H9 (cell line): ENCODE measurements at regions not wholly inside any gene's neighbourhood (a gene's known extent, or its start where the extent isn't known, plus 50 kb on each side); places are given as distances from the start of the nearest gene placed in this dataset.

Experiments used
- DNase-seq: peaks from one replicate; pipeline ENCODE4 v3.0.0-alpha.2; 2017
- H2AFZ ChIP-seq: one replicate; pipeline ENCODE4 v1.6.1; 2013; ENCODE audit warnings: mild to moderate bottlenecking, low read length, control low read depth, moderate library complexity
- H2AK5ac ChIP-seq: 2 replicates; pipeline ENCODE4 v1.6.1; 2013; ENCODE audit warnings: low read length, control low read depth, mixed read lengths; ENCODE audit not compliant: insufficient read length
- H2BK120ac ChIP-seq: one replicate; pipeline ENCODE4 v1.6.1; 2013; ENCODE audit warnings: low read depth, mild to moderate bottlenecking, low read length, control low read depth, inconsistent platforms; ENCODE audit not compliant: poor library complexity, severe bottlenecking
- H2BK12ac ChIP-seq: 2 replicates; pipeline ENCODE4 v1.6.1; 2013; ENCODE audit warnings: low read length, control low read depth, mixed read lengths, low read depth; ENCODE audit not compliant: insufficient read length
- H2BK15ac ChIP-seq: 2 replicates; pipeline ENCODE4 v1.6.1; 2013; ENCODE audit warnings: low read depth, low read length, control low read depth
- H2BK20ac ChIP-seq: one replicate; pipeline ENCODE4 v1.6.1; 2013; ENCODE audit warnings: low read depth, mild to moderate bottlenecking, low read length, control low read depth, inconsistent platforms; ENCODE audit not compliant: poor library complexity, severe bottlenecking
- H2BK5ac ChIP-seq: 2 replicates; pipeline ENCODE4 v1.6.1; 2013; ENCODE audit warnings: low read length, control low read depth, mixed read lengths; ENCODE audit not compliant: insufficient read length
- H3K14ac ChIP-seq: 2 replicates; pipeline ENCODE4 v1.6.1; 2013; ENCODE audit warnings: low read length, control low read depth; ENCODE audit not compliant: insufficient read depth
- H3K18ac ChIP-seq: 2 replicates; pipeline ENCODE4 v1.6.1; 2013; ENCODE audit warnings: low read depth, mild to moderate bottlenecking, mixed read lengths, low read length, control low read depth; ENCODE audit not compliant: insufficient read length
- H3K23ac ChIP-seq: 2 replicates; pipeline ENCODE4 v1.6.1; 2013; ENCODE audit warnings: low read length, control low read depth, mixed read lengths, low read depth; ENCODE audit not compliant: insufficient read length
- H3K23me2 ChIP-seq: 2 replicates; pipeline ENCODE4 v1.6.1; 2013; ENCODE audit warnings: low read depth, mild to moderate bottlenecking, mixed read lengths, low read length, control low read depth; ENCODE audit not compliant: insufficient read length, poor library complexity, severe bottlenecking
- H3K27ac ChIP-seq: 2 replicates; pipeline ENCODE4 v1.5.1; 2013; ENCODE audit warnings: low read length, control low read depth, mixed read lengths, low read depth; ENCODE audit not compliant: insufficient read length
- H3K27me3 ChIP-seq: 2 replicates; pipeline ENCODE4 v1.6.1; 2013; ENCODE audit warnings: low read length, control low read depth, inconsistent platforms; ENCODE audit not compliant: insufficient read depth
- H3K4ac ChIP-seq: 2 replicates; pipeline ENCODE4 v1.6.1; 2013; ENCODE audit warnings: low read depth, mild to moderate bottlenecking, control low read depth, inconsistent platforms, low read length, moderate library complexity
- H3K4me1 ChIP-seq: 2 replicates; pipeline ENCODE4 v1.6.1; 2013; ENCODE audit warnings: low read length, control low read depth, inconsistent platforms; ENCODE audit not compliant: insufficient read depth
- H3K4me2 ChIP-seq: 2 replicates; pipeline ENCODE4 v1.6.1; 2013; ENCODE audit warnings: low read length, control low read depth, mixed read lengths; ENCODE audit not compliant: insufficient read length, insufficient read depth
- H3K56ac ChIP-seq: 2 replicates; pipeline ENCODE4 v1.6.1; 2013; ENCODE audit warnings: low read depth, mild to moderate bottlenecking, mixed read lengths, low read length, control low read depth; ENCODE audit not compliant: insufficient read length
- H3K79me1 ChIP-seq: 2 replicates; pipeline ENCODE4 v1.6.1; 2013; ENCODE audit warnings: low read depth, mild to moderate bottlenecking, moderate library complexity, low read length, control low read depth, inconsistent platforms; ENCODE audit not compliant: insufficient read depth, poor library complexity, severe bottlenecking
- H3K79me2 ChIP-seq: 2 replicates; pipeline ENCODE4 v1.6.1; 2013; ENCODE audit warnings: low read length, control low read depth, inconsistent platforms; ENCODE audit not compliant: insufficient read depth
- H3K9ac ChIP-seq: 2 replicates; pipeline ENCODE4 v1.6.1; 2013; ENCODE audit warnings: low read length, control low read depth, mixed read lengths; ENCODE audit not compliant: insufficient read length; ENCODE audit errors: extremely low read depth
- H3K9me3 ChIP-seq: one replicate; pipeline ENCODE4 v1.6.1; 2013; ENCODE audit warnings: low read depth, low read length, inconsistent platforms; ENCODE audit not compliant: control insufficient read depth
- H3T11ph ChIP-seq: one replicate; pipeline ENCODE4 v1.6.1; 2013; ENCODE audit warnings: mild to moderate bottlenecking, low read length, control low read depth, inconsistent platforms
- H4K20me1 ChIP-seq: one replicate; pipeline ENCODE4 v1.6.1; 2013; ENCODE audit not compliant: control insufficient read depth, insufficient read length, insufficient read depth
- H4K5ac ChIP-seq: 2 replicates; pipeline ENCODE4 v1.6.1; 2013; ENCODE audit warnings: low read depth, mild to moderate bottlenecking, mixed read lengths, low read length, control low read depth; ENCODE audit not compliant: insufficient read length
- H4K8ac ChIP-seq: replicated peaks from 2 replicates; pipeline ENCODE4 v1.6.1; 2013; ENCODE audit warnings: low read length, control low read depth, mixed read lengths, low read depth; ENCODE audit not compliant: insufficient read length
- H4K91ac ChIP-seq: 2 replicates; pipeline ENCODE4 v1.6.1; 2013; ENCODE audit warnings: low read depth, mild to moderate bottlenecking, moderate library complexity, mixed read lengths, low read length, control low read depth; ENCODE audit not compliant: insufficient read length
- H3K27ac Mint-ChIP-seq, 3 experiments: 2 replicates in 2 of 3; 3 replicates in 1 of 3; pipeline ENCODE4 v1.8.0; 2020 to 2021; ENCODE audit warnings: mixed read lengths in 3 of 3, mild to moderate bottlenecking in 1 of 3, moderate library complexity in 1 of 3
- H3K27me3 Mint-ChIP-seq: 2 replicates; pipeline ENCODE4 v1.8.0; 2021; ENCODE audit warnings: low read depth, mild to moderate bottlenecking, moderate library complexity, mixed read lengths
- H3K36me3 Mint-ChIP-seq, 3 experiments: 2 replicates in 2 of 3; 3 replicates in 1 of 3; pipeline ENCODE4 v1.8.0; 2020 to 2021; ENCODE audit warnings: low read depth in 3 of 3, mixed read lengths in 3 of 3; ENCODE audit not compliant: insufficient read depth in 1 of 3
- H3K4me1 Mint-ChIP-seq, 2 experiments: 2 replicates each; pipeline ENCODE4 v1.8.0; 2020; ENCODE audit warnings: mixed read lengths in 2 of 2
- H3K4me3 Mint-ChIP-seq, 2 experiments: 2 replicates in 1 of 2; 3 replicates in 1 of 2; pipeline ENCODE4 v1.8.0; 2020 to 2021; ENCODE audit warnings: mild to moderate bottlenecking in 2 of 2, mixed read lengths in 2 of 2, moderate library complexity in 1 of 2
- H3K9me3 Mint-ChIP-seq, 2 experiments: 2 replicates in 1 of 2; 3 replicates in 1 of 2; pipeline ENCODE4 v1.8.0; 2020; ENCODE audit warnings: mild to moderate bottlenecking in 2 of 2, mixed read lengths in 2 of 2, moderate library complexity in 1 of 2
- WGBS: extraction: QIAGEN DNeasy Blood & Tissue Kit; methylation state at CpG from one replicate; pipeline ENCODE4 v1.1.7; 2013; ENCODE audit warnings: missing lambda C conversion rate, low lambda C conversion rate, mixed read lengths; ENCODE audit not compliant: insufficient read length; ENCODE audit errors: extremely low coverage; 5-methylcytosine and 5-hydroxymethylcytosine counted together
- TF ChIP-seq, protein P1 (sequence below): fragments of 200-600 bp; sonication (generic); conservative IDR thresholded peaks from 3 replicates; pipeline ENCODE4 v1.8.0; 2021; ENCODE audit warnings: antibody characterized with exemption, mild to moderate bottlenecking

DNA sequence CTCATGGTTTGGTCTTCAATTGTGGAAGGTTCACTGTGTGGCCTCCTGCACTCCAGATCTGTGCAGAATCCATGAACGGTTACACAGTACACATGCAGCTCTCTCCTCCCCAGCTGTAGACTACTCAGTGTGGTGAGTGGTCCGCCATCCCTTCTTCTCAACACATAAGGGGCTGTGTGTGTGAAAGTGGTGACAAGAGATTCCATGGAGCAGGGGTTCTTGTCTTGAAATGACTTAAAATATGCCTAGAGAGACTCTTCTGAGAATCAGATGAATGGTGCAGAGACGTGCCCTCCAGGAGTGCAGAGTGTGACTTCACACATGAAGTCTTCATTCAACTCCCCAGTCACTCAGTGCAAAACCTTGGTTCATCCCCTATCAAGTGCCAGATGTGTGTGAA is 151.0 kb upstream of the COPS8 start:
- Histone ChIP-seq H4K20me1 (no peaks in the 10 kb centered on the region), H4K91ac (no peak overlapping the region), H2BK12ac (no peak overlapping the region), H2AFZ (no peak overlapping the region), H3K23me2 (no peaks in the 10 kb centered on the region), H3K18ac (no peak overlapping the region), H2BK20ac (no peak overlapping the region), H3K56ac (no peak overlapping the region), H3T11ph (no peak overlapping the region), H3K14ac (no peak overlapping the region), H3K4me2 (no peak overlapping the region), H3K4ac (no peak overlapping the region), H3K27ac (no peak overlapping the region), H2BK15ac (no peak overlapping the region), H2BK5ac (no peak overlapping the region), H3K4me1 (no peaks in the 10 kb centered on the region), H4K5ac (no peak overlapping the region), H3K79me2 (no peaks in the 10 kb centered on the region), H3K79me1 (no peaks in the 10 kb centered on the region), H2BK120ac (no peak overlapping the region), H3K9ac (no peak overlapping the region), H4K8ac (no peak overlapping the region), H3K23ac (no peak overlapping the region), H3K9me3 (no peaks in the 10 kb centered on the region), H2AK5ac (no peak overlapping the region), H3K27me3 (no peaks in the 10 kb centered on the region)
- no peak overlapping the region for H3K4me3 Mint-ChIP-seq
- no peaks in the 10 kb centered on the region for H3K36me3 Mint-ChIP-seq
- DNase-seq, result no peak
- TF ChIP-seq, protein P1, sequence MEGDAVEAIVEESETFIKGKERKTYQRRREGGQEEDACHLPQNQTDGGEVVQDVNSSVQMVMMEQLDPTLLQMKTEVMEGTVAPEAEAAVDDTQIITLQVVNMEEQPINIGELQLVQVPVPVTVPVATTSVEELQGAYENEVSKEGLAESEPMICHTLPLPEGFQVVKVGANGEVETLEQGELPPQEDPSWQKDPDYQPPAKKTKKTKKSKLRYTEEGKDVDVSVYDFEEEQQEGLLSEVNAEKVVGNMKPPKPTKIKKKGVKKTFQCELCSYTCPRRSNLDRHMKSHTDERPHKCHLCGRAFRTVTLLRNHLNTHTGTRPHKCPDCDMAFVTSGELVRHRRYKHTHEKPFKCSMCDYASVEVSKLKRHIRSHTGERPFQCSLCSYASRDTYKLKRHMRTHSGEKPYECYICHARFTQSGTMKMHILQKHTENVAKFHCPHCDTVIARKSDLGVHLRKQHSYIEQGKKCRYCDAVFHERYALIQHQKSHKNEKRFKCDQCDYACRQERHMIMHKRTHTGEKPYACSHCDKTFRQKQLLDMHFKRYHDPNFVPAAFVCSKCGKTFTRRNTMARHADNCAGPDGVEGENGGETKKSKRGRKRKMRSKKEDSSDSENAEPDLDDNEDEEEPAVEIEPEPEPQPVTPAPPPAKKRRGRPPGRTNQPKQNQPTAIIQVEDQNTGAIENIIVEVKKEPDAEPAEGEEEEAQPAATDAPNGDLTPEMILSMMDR, result no peak
- no CpG with 5 or more reads among the region's 3 CpGs for WGBS
- H3K9me3 Mint-ChIP-seq, result no peaks in the 10 kb centered on the region
- peaks cover 11% of the 10 kb centered on the region for H3K27me3 Mint-ChIP-seq
- peaks cover 0 to 13% of the 10 kb centered on the region in 2 experiments; a peak in 2 of 4 replicates for H3K4me1 Mint-ChIP-seq
- H3K27ac Mint-ChIP-seq, result no peak overlapping the region
